ENCODE measurements at regions not wholly inside any gene's neighbourhood (a gene's known extent, or its start where the extent isn't known, plus 50 kb on each side); places are given as distances from the start of the nearest gene placed in this dataset.

- H3K27ac Mint-ChIP-seq = no peak overlapping the region
- H3K4me3 Mint-ChIP-seq = no peak overlapping the region
- Histone ChIP-seq H3K27me3 (replicated peaks in 1 of 2; ENCODE audit: control insufficient read depth in 2 of 2, extremely low read depth in 1 of 2, insufficient read depth in 2 of 2, low read length in 1 of 2) (no peaks in the 10 kb centered on the region), H3K36me3 (ENCODE audit: control insufficient read depth in 2 of 2, extremely low read depth in 1 of 2, insufficient read depth in 1 of 2, low read length in 1 of 2) (no peaks in the 10 kb centered on the region), H3K4me3 (ENCODE audit: control insufficient read depth in 1 of 2, extremely low read depth in 1 of 2, low read length in 1 of 2) (no peak overlapping the region), H3K9me3 (no peaks in the 10 kb centered on the region), H3K4me1 (ENCODE audit: control insufficient read depth in 1 of 2, extremely low read depth in 1 of 2, insufficient read depth in 2 of 2, low read length in 2 of 2) (no peaks in the 10 kb centered on the region), H3K27ac (ENCODE audit: low read length) (no peak overlapping the region)
- H3K9me3 Mint-ChIP-seq = peaks cover 0 to 4% (median 0%) of the 10 kb centered on the region in 3 donors
- no peak for ATAC-seq (replicated peaks in 1 of 4)
- POLR2A ChIA-PET = no interaction called here
- no peaks in the 10 kb centered on the region for H3K4me1 Mint-ChIP-seq
- 84% methylated on average over 4 of the region's 8 CpGs for WGBS (ENCODE audit: insufficient coverage)
- H3K36me3 Mint-ChIP-seq = no peaks in the 10 kb centered on the region
- CTCF ChIA-PET = no interaction called here
- DNase-seq = no peak
- H3K27me3 Mint-ChIP-seq = peaks cover 0 to 2% of the 10 kb centered on the region in 2 donors
These were observed 448.9 kb downstream of the TCERG1L start for GRCh38 chr10:130862626-130863025.

- Mint-ChIP-seq H3K9me3 (peaks cover 0 to 4% (median 0%) of the 10 kb centered on the region in 3 donors), H3K4me3 (no peak overlapping the region), H3K27ac (no peak overlapping the region), H3K27me3 (no peaks in the 10 kb centered on the region), H3K4me1 (no peaks in the 10 kb centered on the region), H3K36me3 (no peaks in the 10 kb centered on the region)
- Histone ChIP-seq H3K4me1 (ENCODE audit: control insufficient read depth in 1 of 2, extremely low read depth in 1 of 2, insufficient read depth in 2 of 2, low read length in 2 of 2) (no peaks in the 10 kb centered on the region), H3K9me3 (no peaks in the 10 kb centered on the region), H3K27ac (ENCODE audit: low read length) (no peak overlapping the region), H3K4me3 (ENCODE audit: control insufficient read depth in 1 of 2, extremely low read depth in 1 of 2, low read length in 1 of 2) (no peak overlapping the region), H3K27me3 (replicated peaks in 1 of 2; ENCODE audit: control insufficient read depth in 2 of 2, extremely low read depth in 1 of 2, insufficient read depth in 2 of 2, low read length in 1 of 2) (no peaks in the 10 kb centered on the region), H3K36me3 (ENCODE audit: control insufficient read depth in 2 of 2, extremely low read depth in 1 of 2, insufficient read depth in 1 of 2, low read length in 1 of 2) (no peaks in the 10 kb centered on the region)
- ATAC-seq (replicated peaks in 1 of 4) (no peak), DNase-seq (no peak)
- ChIA-PET CTCF (no interaction called here), POLR2A (no interaction called here)
- 81% methylated on average over 6 of the region's 8 CpGs for WGBS (ENCODE audit: insufficient coverage)
These were observed 448.5 kb downstream of the TCERG1L start for GRCh38 chr10:130863044-130863443.

- H3K27me3 Mint-ChIP-seq = peaks cover 0 to 6% of the 10 kb centered on the region in 2 donors
- Histone ChIP-seq H3K27ac (ENCODE audit: low read length) (no peak overlapping the region), H3K9me3 (no peaks in the 10 kb centered on the region), H3K27me3 (replicated peaks in 1 of 2; ENCODE audit: control insufficient read depth in 2 of 2, extremely low read depth in 1 of 2, insufficient read depth in 2 of 2, low read length in 1 of 2) (no peaks in the 10 kb centered on the region), H3K4me1 (ENCODE audit: control insufficient read depth in 1 of 2, extremely low read depth in 1 of 2, insufficient read depth in 2 of 2, low read length in 2 of 2) (no peaks in the 10 kb centered on the region), H3K4me3 (ENCODE audit: control insufficient read depth in 1 of 2, extremely low read depth in 1 of 2, low read length in 1 of 2) (no peak overlapping the region), H3K36me3 (ENCODE audit: control insufficient read depth in 2 of 2, extremely low read depth in 1 of 2, insufficient read depth in 1 of 2, low read length in 1 of 2) (no peaks in the 10 kb centered on the region)
- no peaks in the 10 kb centered on the region for H3K4me1 Mint-ChIP-seq
- H3K4me3 Mint-ChIP-seq = no peak overlapping the region
- POLR2A ChIA-PET = no interaction called here
- H3K36me3 Mint-ChIP-seq = no peaks in the 10 kb centered on the region
- H3K27ac Mint-ChIP-seq = no peak overlapping the region
- WGBS (ENCODE audit: insufficient coverage) = 79% methylated on average over 13 of the region's 17 CpGs
- DNase-seq = no peak
- no peak for ATAC-seq (replicated peaks in 1 of 4)
- CTCF ChIA-PET = no interaction called here
- H3K9me3 Mint-ChIP-seq = peaks cover 0 to 4% (median 0%) of the 10 kb centered on the region in 3 donors
These were observed 446.3 kb downstream of the TCERG1L start for GRCh38 chr10:130864961-130865818.

- Histone ChIP-seq H3K27ac (ENCODE audit: low read length) (no peak overlapping the region), H3K9me3 (no peaks in the 10 kb centered on the region), H3K27me3 (replicated peaks in 1 of 2; ENCODE audit: control insufficient read depth in 2 of 2, extremely low read depth in 1 of 2, insufficient read depth in 2 of 2, low read length in 1 of 2) (no peaks in the 10 kb centered on the region), H3K4me1 (ENCODE audit: control insufficient read depth in 1 of 2, extremely low read depth in 1 of 2, insufficient read depth in 2 of 2, low read length in 2 of 2) (no peaks in the 10 kb centered on the region), H3K4me3 (ENCODE audit: control insufficient read depth in 1 of 2, extremely low read depth in 1 of 2, low read length in 1 of 2) (no peak overlapping the region), H3K36me3 (ENCODE audit: control insufficient read depth in 2 of 2, extremely low read depth in 1 of 2, insufficient read depth in 1 of 2, low read length in 1 of 2) (no peaks in the 10 kb centered on the region)
- CTCF ChIA-PET = no interaction called here
- WGBS (ENCODE audit: insufficient coverage) = 84% methylated on average over 4 of the region's 7 CpGs
- DNase-seq (no peak), ATAC-seq (replicated peaks in 1 of 4) (no peak)
- POLR2A ChIA-PET = no interaction called here
- Mint-ChIP-seq H3K4me1 (no peaks in the 10 kb centered on the region), H3K4me3 (no peak overlapping the region), H3K27ac (no peak overlapping the region), H3K9me3 (peaks cover 0 to 4% (median 0%) of the 10 kb centered on the region in 3 donors), H3K36me3 (no peaks in the 10 kb centered on the region), H3K27me3 (peaks cover 2 to 6% of the 10 kb centered on the region in 2 donors)
These were observed 444.7 kb downstream of the TCERG1L start for GRCh38 chr10:130866857-130867256.

- 81% methylated on average over 9 of the region's 10 CpGs for WGBS (ENCODE audit: insufficient coverage)
These were observed 443.9 kb downstream of the TCERG1L start for GRCh38 chr10:130867446-130868194.

GRCh38 chr10:130869179-130869841 lies 442.2 kb downstream of the TCERG1L start:
- Histone ChIP-seq H3K4me3 (ENCODE audit: control insufficient read depth in 1 of 2, extremely low read depth in 1 of 2, low read length in 1 of 2) (no peak overlapping the region), H3K4me1 (ENCODE audit: control insufficient read depth in 1 of 2, extremely low read depth in 1 of 2, insufficient read depth in 2 of 2, low read length in 2 of 2) (no peaks in the 10 kb centered on the region), H3K9me3 (no peaks in the 10 kb centered on the region), H3K36me3 (ENCODE audit: control insufficient read depth in 2 of 2, extremely low read depth in 1 of 2, insufficient read depth in 1 of 2, low read length in 1 of 2) (no peaks in the 10 kb centered on the region), H3K27ac (ENCODE audit: low read length) (no peak overlapping the region), H3K27me3 (replicated peaks in 1 of 2; ENCODE audit: control insufficient read depth in 2 of 2, extremely low read depth in 1 of 2, insufficient read depth in 2 of 2, low read length in 1 of 2) (no peaks in the 10 kb centered on the region)
- Mint-ChIP-seq H3K4me1 (no peaks in the 10 kb centered on the region), H3K4me3 (no peak overlapping the region), H3K36me3 (no peaks in the 10 kb centered on the region), H3K27ac (no peak overlapping the region), H3K27me3 (peaks cover 2 to 6% of the 10 kb centered on the region in 2 donors), H3K9me3 (peaks cover 0 to 4% (median 0%) of the 10 kb centered on the region in 3 donors)
- DNase-seq (no peak), ATAC-seq (replicated peaks in 1 of 4) (no peak)
- 61% methylated on average over 11 of the region's 11 CpGs for WGBS (ENCODE audit: insufficient coverage)
- CTCF ChIA-PET = interaction anchor here in 1 of 2 donors (0.6 kb wide), 1 partner anchor 13 kb away, joined by 3 read pairs; no protein-coding TSS in a partner anchor
- POLR2A ChIA-PET = no interaction called here

More at GRCh38 chr10:130867446-130868194, 443.9 kb downstream of the TCERG1L start:
- H3K27ac Mint-ChIP-seq = no peak overlapping the region
- no peak for ATAC-seq (replicated peaks in 1 of 4)
- Histone ChIP-seq H3K9me3 (no peaks in the 10 kb centered on the region), H3K36me3 (ENCODE audit: control insufficient read depth in 2 of 2, extremely low read depth in 1 of 2, insufficient read depth in 1 of 2, low read length in 1 of 2) (no peaks in the 10 kb centered on the region), H3K4me1 (ENCODE audit: control insufficient read depth in 1 of 2, extremely low read depth in 1 of 2, insufficient read depth in 2 of 2, low read length in 2 of 2) (no peaks in the 10 kb centered on the region), H3K4me3 (ENCODE audit: control insufficient read depth in 1 of 2, extremely low read depth in 1 of 2, low read length in 1 of 2) (no peak overlapping the region), H3K27ac (ENCODE audit: low read length) (no peak overlapping the region), H3K27me3 (replicated peaks in 1 of 2; ENCODE audit: control insufficient read depth in 2 of 2, extremely low read depth in 1 of 2, insufficient read depth in 2 of 2, low read length in 1 of 2) (no peaks in the 10 kb centered on the region)
- peaks cover 0 to 4% (median 0%) of the 10 kb centered on the region in 3 donors for H3K9me3 Mint-ChIP-seq
- DNase-seq = no peak
- ChIA-PET CTCF (interaction anchor here in 1 of 2 donors (0.5 kb wide), 1 partner anchor 1945 kb away, joined by 3 read pairs; no protein-coding TSS in a partner anchor), POLR2A (no interaction called here)
- H3K4me1 Mint-ChIP-seq = no peaks in the 10 kb centered on the region
- H3K4me3 Mint-ChIP-seq = no peak overlapping the region
- no peaks in the 10 kb centered on the region for H3K36me3 Mint-ChIP-seq
- H3K27me3 Mint-ChIP-seq = peaks cover 2 to 6% of the 10 kb centered on the region in 2 donors

All from T-cell (primary cell).